HG02884 (cell line): ENCODE measurements at regions not wholly inside any gene's neighbourhood (a gene's known extent, or its start where the extent isn't known, plus 50 kb on each side); places are given as distances from the start of the nearest gene placed in this dataset.
"Not testable (repeated sequence)": the region's sequence is repeated elsewhere in the genome, so short reads cannot be mapped to it uniquely, and the experiment has no call there.

Experiments used
- ATAC-seq: cut with Tn5 transposase; IDR thresholded peaks from one replicate; pipeline ENCODE4 v1.9.1; 2021; ENCODE audit warnings: mild to moderate bottlenecking, moderate library complexity; ENCODE audit not compliant: unreplicated experiment

DNA sequence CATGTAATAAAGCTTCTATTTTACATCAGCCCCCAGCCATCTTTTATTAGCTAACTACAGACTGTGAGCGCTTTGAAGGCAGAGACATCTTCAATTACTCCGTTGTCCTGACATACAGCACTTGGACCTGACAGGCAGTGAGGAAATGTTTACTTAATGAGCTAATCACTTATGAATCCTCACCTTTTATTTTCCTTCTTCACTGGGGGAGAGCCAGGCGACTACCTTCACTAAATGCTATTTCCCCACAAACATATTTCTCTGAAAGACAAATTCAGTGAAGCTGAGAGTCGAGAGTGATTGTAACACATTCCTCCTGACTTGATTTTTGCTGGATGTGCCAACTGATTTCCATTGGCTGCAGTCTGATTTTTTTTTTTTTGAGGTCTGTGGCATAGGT lies 192.1 kb upstream of the CLINT1 start:
- ATAC-seq: no peak

DNA sequence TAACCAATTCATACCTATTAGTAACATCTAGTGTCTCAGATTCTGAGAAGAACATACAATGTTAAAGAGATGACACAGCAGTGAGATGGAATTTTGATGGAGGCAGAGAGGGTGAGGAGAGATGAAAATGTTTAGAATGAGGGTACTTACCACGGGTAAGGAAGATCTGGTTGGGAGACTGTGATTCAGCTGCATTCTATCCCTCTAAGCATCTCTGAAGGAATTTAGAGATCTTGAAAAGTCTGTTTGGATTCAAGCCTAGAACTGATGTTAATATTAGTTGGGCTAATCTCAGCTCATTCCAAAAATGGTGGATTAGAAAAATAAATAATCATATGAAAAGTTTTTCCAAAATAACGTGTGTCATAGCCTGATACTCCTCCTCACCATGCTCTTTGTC lies 191.5 kb upstream of the CLINT1 start:
- ATAC-seq: no peak

DNA sequence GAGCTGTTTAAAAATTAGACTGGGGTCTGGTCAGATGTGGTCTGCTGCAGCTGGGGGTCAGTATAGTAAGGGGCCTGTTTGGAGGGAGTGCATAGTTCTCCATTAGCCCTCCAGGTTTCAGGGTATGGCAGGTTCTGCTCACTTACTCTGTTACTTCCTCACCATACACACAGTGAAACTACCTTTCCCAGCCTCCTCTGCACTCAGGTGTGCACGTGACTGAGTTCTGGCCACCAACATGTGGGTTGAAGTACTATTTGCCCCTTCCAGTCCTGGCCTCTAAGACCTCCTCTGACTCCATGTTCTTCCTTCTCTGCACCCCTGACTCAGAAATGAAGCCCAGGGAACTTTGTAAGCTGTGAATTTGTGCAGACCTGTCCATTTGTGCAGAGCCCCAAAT lies 190.5 kb upstream of the CLINT1 start:
- no peak for ATAC-seq

DNA sequence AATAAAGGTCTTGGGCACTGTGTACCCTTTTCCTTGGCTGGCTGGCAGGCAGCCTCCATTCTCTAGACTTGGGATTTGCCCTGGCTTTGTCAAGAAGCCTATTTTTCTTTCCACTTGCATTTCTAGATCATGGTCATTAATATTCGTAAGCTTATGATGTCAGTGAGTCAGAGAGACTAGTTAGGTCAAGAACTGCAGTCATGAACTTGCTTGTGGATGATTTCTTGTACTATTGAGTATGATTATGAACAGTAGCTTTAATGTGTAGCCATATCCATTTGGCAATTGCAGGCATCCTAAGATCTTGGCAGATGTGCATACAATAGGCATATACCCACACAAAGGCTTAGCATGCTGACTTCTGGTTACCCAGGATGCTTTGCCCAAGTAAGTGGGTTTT lies 186.8 kb upstream of the CLINT1 start:
- ATAC-seq: no peak

DNA sequence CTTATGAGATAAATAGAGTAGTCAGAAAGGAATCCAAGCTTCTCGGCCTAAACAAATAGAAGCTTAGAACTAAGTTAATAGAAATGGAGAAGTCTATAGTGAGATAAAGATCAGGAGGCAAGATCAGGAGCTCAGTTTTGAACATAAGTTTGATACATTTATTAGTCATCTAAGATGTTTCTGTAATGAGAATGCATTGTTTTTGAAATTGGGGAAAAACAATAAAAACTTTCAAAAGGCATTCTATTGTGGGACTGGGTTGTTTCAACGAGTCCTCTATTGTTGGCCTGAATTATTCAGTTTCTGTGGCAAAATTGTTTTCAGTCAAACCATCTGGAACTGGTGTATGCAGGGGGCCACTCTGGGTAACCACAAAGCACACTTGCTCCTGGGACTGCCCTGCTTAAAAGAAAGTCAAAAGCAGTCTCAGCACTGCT lies 181.0 kb upstream of the CLINT1 start:
- ATAC-seq: peak; percentile 81

DNA sequence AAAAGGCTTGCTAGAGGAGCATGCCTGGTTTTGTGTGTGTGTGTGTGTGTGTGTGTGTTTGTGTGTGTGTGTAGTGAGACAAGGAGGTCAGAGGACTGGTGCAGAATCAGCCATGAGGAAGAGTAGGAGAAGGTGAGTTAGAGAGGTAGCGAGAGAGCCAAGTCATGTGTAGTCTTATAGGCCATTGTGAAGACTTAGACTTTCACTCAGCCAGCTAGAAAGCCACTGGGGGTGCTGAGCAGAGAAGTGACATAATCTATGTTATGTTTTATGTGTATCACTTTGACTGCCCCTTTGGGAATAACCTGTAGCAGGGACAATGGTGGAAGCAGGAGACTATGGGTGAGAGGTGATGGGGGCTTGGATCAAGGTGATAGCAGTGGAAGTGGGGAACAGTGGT lies 180.5 kb upstream of the CLINT1 start:
- peak; percentile 23 for ATAC-seq

DNA sequence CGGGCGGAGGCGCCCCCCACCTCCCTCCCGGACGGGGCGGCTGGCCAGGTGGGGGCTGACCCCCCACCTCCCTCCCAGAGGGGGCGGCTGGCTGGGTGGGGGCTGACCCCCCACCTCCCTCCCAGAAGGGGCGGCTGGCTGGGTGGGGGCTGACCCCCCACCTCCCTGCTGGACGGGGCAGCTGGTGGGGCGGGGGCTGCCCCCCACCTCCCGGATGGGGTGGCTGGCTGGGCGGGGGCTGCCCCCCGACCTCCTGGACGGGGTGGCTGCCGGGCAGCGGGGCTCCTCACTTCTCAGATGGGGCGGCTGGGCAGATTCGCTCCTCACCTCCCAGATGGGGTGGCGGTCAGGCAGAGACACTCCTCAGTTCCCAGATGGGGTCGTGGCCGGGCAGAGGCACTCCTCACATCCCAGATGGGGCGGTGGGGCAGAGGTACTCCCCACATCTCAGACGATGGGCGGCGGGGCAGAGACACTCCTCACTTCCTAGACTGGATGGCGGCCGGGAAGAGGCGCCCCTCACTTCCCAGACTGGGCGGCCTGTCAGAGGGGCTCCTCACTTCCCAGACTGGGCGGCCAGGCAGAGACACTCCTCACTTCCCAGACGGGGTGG lies 178.1 kb upstream of the CLINT1 start:
- not testable (repeated sequence) for ATAC-seq

DNA sequence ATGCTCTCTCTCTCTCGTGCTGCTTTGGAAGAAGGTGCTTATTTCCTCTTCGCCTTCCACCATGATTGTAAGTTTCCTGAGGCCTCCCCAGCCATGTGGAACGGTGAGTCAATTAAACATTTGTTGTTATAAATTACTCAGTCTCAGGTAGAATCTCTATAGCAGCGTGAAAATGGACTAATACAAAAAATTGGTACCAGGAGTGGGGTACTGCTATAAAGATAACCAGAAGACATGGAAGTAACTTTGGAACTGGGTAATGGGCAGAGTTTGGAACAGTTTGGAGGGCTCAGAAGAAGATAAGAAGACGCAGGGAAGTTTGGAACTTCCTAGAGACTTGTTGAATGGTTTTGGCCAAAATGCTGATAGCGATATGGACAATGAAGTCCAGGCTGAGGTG lies 175.6 kb upstream of the CLINT1 start:
- ATAC-seq: not testable (repeated sequence)

DNA sequence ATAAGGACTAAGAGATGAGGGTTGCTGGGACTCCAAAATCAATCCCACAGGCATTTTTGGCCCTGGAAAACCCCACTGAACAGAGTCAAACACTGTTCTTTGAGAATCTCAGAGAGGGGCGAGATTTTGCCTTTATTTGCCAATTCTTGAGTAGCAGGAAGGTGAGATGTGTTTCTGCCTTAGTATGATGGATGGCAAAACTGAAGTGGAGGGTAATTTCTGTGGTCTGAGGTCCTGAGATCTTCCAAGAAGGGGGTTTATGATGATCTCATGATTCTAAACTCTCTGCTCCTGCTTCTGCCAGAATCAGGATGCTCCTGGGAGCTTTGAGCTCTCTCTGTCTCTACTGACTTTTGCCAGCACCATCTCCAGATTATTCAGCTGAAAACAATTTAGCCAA lies 174.8 kb upstream of the CLINT1 start:
- ATAC-seq: no peak

DNA sequence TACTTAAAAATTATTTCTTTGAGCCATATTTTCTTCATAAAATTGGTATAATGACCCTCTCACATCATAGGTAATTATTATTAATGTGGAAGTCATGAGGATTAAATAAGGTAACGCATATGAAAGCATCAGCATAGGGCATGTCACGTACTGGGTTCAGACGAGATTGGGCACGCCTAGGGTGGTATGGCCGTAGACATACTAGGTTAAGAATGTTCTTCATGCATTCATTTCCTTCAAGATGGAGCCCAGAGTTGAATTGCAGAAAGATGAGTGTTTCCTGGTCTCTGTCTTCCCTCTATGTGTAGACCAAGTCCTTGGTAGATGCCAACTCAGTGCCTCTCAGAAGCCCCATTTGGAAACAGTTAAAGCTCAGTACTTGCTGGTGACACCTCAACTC lies 174.1 kb upstream of the CLINT1 start:
- no peak for ATAC-seq

DNA sequence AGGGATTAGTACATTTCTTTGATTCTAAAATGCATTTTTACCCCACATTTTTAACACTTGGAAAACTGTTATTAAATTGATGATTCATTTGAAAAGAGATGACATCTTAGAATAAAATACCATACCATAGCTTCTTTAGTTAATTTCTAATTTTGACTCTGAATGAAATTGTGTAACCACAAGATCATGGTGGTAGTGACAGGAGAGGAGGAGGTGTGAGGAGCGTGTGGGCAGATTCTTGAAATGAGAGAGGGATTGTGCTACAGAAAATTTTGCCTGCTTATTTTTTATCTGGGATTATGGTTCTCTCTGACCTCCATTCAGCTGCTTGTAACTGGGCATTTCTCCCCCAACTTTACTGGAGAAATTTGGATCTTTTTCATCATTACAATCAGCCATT lies 173.3 kb upstream of the CLINT1 start:
- no peak for ATAC-seq

DNA sequence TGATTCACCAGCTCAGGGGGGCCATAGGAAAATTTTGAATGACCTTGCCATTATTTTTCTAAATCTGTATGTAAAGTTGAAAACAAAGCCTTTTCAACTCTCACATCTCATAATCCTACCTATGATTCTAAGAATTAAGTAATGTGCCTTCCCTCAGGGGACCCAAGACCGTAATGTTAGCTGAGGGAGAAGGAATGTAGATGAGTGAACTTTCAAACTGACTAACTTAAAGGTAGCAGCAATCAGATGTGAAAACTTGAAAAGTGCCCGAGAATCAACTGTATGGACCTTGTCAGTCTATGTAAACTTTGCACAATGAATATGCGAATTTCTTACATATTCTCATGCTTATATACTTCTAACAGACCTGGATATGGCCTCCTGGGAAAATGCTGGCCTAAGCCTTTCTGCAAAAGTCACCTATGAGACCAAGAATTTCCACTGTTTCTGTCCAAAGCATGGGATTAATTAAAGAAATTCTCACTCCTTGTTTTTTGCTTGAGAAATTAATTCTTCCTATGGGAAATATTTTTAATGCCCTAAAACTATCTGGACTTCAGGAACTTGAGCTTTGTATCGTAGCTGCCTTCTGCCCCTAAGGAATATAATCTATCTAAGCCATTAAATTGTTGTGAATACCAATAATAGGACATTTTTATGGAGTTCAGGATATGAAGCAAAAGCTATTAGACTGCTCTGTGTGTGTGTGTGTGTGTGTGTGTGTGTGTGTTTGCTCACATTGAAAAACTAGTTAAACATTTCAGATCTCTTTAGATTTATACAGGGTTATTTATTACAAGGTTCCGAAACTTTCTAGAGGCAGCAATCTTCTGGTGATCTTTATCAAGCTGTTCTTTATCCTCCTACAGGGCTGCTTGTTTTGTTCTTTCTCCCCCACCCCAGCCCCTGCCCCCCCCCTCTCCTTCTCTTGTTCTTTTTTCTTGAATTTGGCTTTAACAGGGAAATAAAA lies 169.1 kb upstream of the CLINT1 start:
- ATAC-seq: no peak

DNA sequence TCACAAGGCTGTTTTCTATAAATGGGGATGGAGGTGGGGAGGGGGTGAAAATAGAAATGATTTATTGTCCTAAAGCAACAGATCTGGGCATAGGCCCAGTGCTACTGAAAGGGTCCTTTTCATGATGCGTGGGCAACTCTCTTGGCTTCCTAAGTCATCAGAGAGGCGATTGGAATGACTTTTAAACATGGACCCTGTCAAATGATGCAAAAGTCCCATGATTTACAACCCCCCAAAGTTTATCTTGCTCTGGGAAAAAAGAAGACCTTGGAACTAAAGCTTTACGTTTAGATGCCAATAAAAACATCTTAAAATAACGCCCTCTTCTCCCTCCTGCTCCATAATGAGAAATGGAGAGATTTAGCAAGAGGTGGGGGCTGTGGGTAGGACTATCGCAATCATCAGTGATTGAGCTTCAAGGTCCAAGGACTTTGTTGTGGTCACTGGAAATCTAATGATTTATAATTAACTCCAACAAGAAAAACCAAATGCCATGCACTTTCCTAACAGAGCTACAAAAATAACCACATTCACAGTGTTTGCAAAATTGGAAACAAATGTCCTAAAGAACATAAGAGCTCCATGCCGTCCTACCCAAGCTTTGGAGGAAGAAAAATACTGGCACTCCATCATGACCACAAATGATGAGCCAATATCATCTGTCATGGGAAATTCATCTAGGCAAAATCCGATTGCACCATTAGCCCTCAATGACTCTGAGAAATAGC lies 167.5 kb upstream of the CLINT1 start:
- no peak for ATAC-seq

DNA sequence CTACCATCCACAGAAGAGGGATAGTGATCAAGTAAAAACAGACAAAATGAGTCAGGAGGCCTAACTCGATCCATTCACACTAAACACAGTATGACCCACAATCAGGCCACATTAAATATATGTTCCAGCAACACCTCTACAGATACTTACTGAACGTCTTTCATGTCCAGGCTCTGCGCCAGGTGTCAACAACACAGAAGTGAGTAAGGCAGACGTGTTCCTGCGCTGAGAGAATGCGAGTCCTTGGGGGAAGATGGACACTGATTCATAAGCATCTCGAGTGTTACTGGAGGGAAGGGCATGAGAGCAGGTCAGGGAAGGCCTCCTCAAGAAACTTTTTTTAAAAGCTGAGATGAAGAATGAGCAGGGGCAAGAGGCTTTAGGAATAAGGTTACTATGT lies 164.3 kb upstream of the CLINT1 start:
- no peak for ATAC-seq

DNA sequence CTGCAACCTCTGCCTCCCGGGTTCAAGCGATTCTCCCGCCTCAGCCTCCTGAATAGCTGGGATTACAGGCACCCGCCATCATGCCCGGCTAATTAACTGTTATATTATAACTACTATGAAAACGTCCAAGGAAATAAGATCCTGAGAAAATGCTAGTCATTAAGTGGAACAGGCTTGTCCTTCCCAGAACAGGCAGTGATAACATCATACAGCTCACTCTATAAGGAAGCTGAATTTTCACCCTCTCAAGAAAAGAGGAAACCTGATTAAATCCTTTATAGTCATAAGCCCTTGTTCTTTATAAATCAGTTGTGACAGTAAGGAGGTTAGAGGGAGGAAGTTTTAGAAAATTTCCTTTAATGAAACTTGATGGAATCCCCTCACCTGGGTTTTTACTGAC lies 163.9 kb upstream of the CLINT1 start:
- ATAC-seq: no peak

DNA sequence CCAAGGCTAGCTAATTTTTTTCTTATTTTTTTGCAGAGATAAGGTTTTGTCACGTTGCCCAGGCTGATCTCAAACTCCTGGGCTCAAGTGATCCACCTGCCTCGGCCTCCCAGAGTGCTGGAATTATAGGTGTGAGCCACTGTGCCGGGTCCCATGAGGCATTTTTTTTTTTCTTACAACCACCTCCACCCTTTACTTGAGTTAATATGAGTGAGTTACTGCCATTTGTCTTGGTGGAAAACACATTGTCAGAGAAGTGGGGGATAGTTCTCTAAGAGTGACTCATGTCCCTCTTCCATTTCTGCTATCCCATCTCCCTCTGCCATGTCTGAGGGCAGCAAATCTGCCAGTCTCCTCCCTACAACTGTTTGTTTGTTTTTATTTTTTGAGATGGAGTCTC lies 163.4 kb upstream of the CLINT1 start:
- no peak for ATAC-seq

DNA sequence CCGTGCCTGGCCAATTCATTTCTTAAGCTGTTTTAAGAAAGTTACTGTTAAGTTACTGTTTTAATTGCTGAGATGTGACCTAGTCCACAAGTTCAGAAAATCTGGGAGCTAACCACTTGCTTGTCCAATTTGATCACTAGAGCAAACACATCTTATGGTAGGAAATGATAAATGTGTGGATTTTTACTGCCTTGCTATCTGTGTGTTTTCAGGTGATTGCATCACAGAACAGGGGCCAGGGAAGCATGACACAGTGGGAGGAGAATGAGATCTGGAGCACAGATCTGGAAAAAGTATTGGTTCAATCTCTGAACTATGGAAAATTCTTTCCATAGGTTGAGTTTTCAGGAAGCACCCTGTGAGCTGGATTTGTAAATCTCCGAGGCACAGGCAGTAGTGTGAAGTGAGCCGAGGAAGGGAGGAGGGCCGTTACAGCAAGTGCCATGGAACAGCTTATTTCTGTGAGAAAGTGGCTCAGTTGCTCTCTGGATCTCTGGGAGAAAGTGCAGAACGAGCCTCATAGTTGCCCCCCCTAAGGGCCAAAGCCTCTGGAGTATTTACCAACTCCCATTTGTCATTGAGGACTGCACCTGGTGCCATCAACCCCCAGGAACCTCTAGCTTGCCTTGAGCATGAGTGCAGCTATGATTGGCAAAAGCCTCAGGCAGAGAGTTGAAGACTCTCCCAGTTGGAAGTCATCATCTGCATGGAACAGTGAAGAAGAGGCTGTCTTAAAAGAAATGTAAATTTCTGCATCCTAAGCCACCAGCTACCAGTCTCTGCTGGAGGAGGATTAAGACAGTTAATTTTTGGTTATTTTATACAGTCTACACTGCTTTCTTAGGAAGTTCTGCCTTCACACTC lies 161.8 kb upstream of the CLINT1 start:
- ATAC-seq: no peak

DNA sequence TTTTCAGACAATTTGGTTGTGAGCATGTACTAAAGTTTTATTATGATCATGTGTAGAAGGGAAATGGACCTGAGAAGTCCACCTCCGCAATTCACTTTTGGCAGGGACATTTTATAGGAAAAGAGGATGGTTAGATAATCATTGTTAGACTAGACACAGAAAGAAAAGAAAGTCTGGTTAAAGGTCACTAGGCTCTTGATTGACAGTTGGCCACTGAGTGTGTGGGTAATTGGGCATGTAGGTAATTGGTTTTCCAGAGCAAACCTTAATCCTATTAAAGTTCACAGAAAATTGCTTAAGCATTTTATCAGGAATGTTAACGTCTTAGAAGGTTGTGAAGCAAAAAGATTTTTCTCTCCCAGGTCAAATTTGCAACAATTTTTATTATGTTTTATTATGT lies 158.5 kb upstream of the CLINT1 start:
- ATAC-seq: no peak

DNA sequence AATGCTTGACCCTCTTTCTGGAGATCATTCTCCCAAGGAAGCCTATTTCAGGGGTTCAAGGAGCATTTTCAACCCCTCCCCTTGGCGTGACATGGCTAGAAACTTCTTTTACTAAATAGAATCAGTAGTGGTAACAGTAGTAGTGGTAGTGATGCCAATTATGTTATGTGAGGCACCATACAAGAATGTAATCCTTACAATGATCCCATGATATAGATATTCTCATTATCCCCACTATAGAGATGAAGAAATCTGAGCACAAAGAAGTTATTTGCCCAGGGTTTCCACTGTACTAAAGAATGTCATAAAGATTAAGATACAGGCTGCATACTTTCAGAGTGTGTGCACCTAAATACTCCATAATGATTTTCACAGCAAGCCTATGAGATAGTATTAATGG lies 155.4 kb upstream of the CLINT1 start:
- ATAC-seq: no peak

DNA sequence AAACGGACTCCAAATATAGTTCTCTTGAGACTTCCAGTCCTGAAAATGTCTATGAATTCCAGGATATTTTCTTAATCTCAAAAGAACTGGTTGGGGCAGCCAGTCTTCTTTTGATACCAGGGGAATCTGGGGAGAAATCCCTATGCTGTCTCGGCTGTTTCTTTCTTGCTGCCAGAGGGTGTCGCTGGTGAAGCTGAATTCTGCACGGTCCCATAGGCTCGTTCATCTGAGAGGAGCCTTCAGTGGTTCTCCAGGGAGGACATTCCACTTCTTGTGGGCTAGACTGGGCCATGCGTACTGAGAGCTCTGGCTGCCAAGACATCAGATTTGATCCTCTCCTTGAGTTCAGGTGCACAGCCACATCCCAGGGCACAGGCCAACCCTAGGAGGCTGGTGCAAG lies 155.0 kb upstream of the CLINT1 start:
- no peak for ATAC-seq

DNA sequence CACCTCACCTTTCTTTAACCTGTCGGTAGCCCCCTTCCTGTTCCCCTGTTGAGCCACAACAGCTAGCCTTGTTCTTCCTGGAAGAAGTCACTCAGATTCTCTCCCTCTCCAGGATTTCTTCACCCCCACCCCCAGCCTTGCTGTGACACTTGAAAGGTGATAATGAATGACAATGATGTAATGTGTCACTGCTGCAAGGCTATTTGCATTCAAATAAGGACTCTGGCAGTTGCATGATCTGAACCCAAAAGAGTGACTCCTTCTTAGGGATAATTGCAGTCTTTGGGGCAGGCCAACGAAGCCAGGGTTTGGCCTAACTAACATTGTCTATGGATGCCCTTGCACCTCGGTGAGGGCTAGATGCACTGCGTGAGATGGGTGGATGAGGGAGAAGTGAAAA lies 154.4 kb upstream of the CLINT1 start:
- no peak for ATAC-seq
